ENCODE measurements at regions not wholly inside any gene's neighbourhood (a gene's known extent, or its start where the extent isn't known, plus 50 kb on each side); places are given as distances from the start of the nearest gene placed in this dataset.

GRCh38 chr5:78718824-78719223 is 70.3 kb upstream of the LHFPL2 start:
- no peak for TF ChIP-seq CTCF (IDR thresholded peaks at IDR 0.05)
- no peak for TF ChIP-seq POLR2A (IDR thresholded peaks at IDR 0.05)
